HUES64 (cell line): ENCODE measurements at regions not wholly inside any gene's neighbourhood (a gene's known extent, or its start where the extent isn't known, plus 50 kb on each side); places are given as distances from the start of the nearest gene placed in this dataset.
"Not testable (repeated sequence)": the region's sequence is repeated elsewhere in the genome, so short reads cannot be mapped to it uniquely, and the experiment has no call there.

Experiments used
- H3K27ac ChIP-seq: 2 replicates; pipeline ENCODE4 v1.7.0; 2013; ENCODE audit warnings: low read depth, low read length, inconsistent platforms
- H3K27me3 ChIP-seq: 2 replicates; pipeline ENCODE4 v1.6.1; 2013; ENCODE audit warnings: mild to moderate bottlenecking, low read length; ENCODE audit not compliant: insufficient read depth
- H3K36me3 ChIP-seq: 2 replicates; pipeline ENCODE4 v1.6.1; 2013; ENCODE audit warnings: mild to moderate bottlenecking, low read length; ENCODE audit not compliant: insufficient read depth
- H3K4me1 ChIP-seq: 2 replicates; pipeline ENCODE4 v1.6.1; 2013; ENCODE audit warnings: mild to moderate bottlenecking, low read length, moderate library complexity; ENCODE audit not compliant: insufficient read depth
- H3K4me3 ChIP-seq: 2 replicates; pipeline ENCODE4 v1.5.1; 2013; ENCODE audit warnings: mild to moderate bottlenecking, low read length, moderate library complexity
- H3K9ac ChIP-seq: 2 replicates; pipeline ENCODE4 v1.6.1; 2013; ENCODE audit warnings: mild to moderate bottlenecking, low read depth, low read length
- H3K9me3 ChIP-seq: 2 replicates; pipeline ENCODE4 v1.6.1; 2013; ENCODE audit warnings: low read depth, low read length; ENCODE audit not compliant: insufficient read depth
- WGBS: fragments of 150-250, 120-280 bp; methylation state at CpG from one replicate; pipeline ENCODE4 v1.1.7; 2013; ENCODE audit warnings: missing lambda C conversion rate; 5-methylcytosine and 5-hydroxymethylcytosine counted together

GRCh38 chr1:230556453-230556852, 85.8 kb upstream of the COG2 start:
- Histone ChIP-seq H3K4me1 (peaks cover 6% of the 10 kb centered on the region; the same call in 1 of the 2 replicates), H3K27ac (no peak overlapping the region), H3K36me3 (no peaks in the 10 kb centered on the region), H3K4me3 (no peak overlapping the region), H3K9ac (no peak overlapping the region), H3K27me3 (no peaks in the 10 kb centered on the region), H3K9me3 (no peaks in the 10 kb centered on the region)
- 94% methylated on average over 5 of the region's 5 CpGs for WGBS

- WGBS, result 33% methylated on average over 1 of the region's 1 CpG
- H3K4me1 ChIP-seq, result peaks cover 6% of the 10 kb centered on the region; the same call in 1 of the 2 replicates
Measured at GRCh38 chr1:230555814-230556213, 86.5 kb upstream of the COG2 start.

GRCh38 chr1:230552880-230553279, 89.4 kb upstream of the COG2 start:
- H3K9me3 ChIP-seq, result no peaks in the 10 kb centered on the region
- no peaks in the 10 kb centered on the region for H3K36me3 ChIP-seq
- H3K9ac ChIP-seq, result no peak overlapping the region
- H3K4me3 ChIP-seq, result no peak overlapping the region
- WGBS, result 96% methylated on average over 2 of the region's 2 CpGs
- H3K27me3 ChIP-seq, result no peaks in the 10 kb centered on the region; the same call in 1 of the 2 replicates
- peaks cover 6% of the 10 kb centered on the region; the same call in 1 of the 2 replicates for H3K4me1 ChIP-seq
- H3K27ac ChIP-seq, result no peak overlapping the region

More at GRCh38 chr1:230555814-230556213, 86.5 kb upstream of the COG2 start:
- H3K4me3 ChIP-seq, result no peak overlapping the region
- H3K9ac ChIP-seq, result no peak overlapping the region
- no peak overlapping the region for H3K27ac ChIP-seq
- H3K36me3 ChIP-seq, result no peaks in the 10 kb centered on the region
- H3K9me3 ChIP-seq, result no peaks in the 10 kb centered on the region
- no peaks in the 10 kb centered on the region for H3K27me3 ChIP-seq

GRCh38 chr1:230550945-230551344, 91.3 kb upstream of the COG2 start:
- not testable (repeated sequence) for H3K9me3 ChIP-seq, H3K27me3 ChIP-seq, H3K9ac ChIP-seq, H3K27ac ChIP-seq, H3K36me3 ChIP-seq, H3K4me3 ChIP-seq, H3K4me1 ChIP-seq
- 93% methylated on average over 3 of the region's 3 CpGs for WGBS

GRCh38 chr1:230550428-230550827, 91.9 kb upstream of the COG2 start:
- H3K9ac ChIP-seq, result no peak overlapping the region
- H3K4me1 ChIP-seq, result peaks cover 3% of the 10 kb centered on the region; the same call in 1 of the 2 replicates
- H3K36me3 ChIP-seq, result no peaks in the 10 kb centered on the region
- 83% methylated on average over 1 of the region's 1 CpG for WGBS
- no peaks in the 10 kb centered on the region for H3K9me3 ChIP-seq
- no peaks in the 10 kb centered on the region; the same call in 1 of the 2 replicates for H3K27me3 ChIP-seq
- no peak overlapping the region for H3K27ac ChIP-seq
- H3K4me3 ChIP-seq, result no peak overlapping the region

GRCh38 chr1:230549625-230550024, 92.7 kb upstream of the COG2 start:
- Histone ChIP-seq H3K4me3 (no peak overlapping the region), H3K27ac (no peak overlapping the region), H3K4me1 (peaks cover 3% of the 10 kb centered on the region; the same call in 1 of the 2 replicates), H3K27me3 (no peaks in the 10 kb centered on the region; the same call in 1 of the 2 replicates), H3K9me3 (no peaks in the 10 kb centered on the region), H3K36me3 (no peaks in the 10 kb centered on the region), H3K9ac (no peak overlapping the region)
- 100% methylated on average over 1 of the region's 1 CpG for WGBS

GRCh38 chr1:230548997-230549396, 93.3 kb upstream of the COG2 start:
- Histone ChIP-seq H3K4me1 (peaks cover 3% of the 10 kb centered on the region; the same call in 1 of the 2 replicates), H3K27ac (no peak overlapping the region), H3K27me3 (no peaks in the 10 kb centered on the region; the same call in 1 of the 2 replicates), H3K9ac (no peak overlapping the region), H3K4me3 (no peak overlapping the region), H3K9me3 (no peaks in the 10 kb centered on the region), H3K36me3 (no peaks in the 10 kb centered on the region)
- WGBS, result 97% methylated on average over 5 of the region's 5 CpGs

GRCh38 chr1:230548357-230548756, 93.9 kb upstream of the COG2 start:
- Histone ChIP-seq H3K9ac (no peak overlapping the region), H3K4me1 (peaks cover 2% of the 10 kb centered on the region; the same call in 1 of the 2 replicates), H3K36me3 (no peaks in the 10 kb centered on the region), H3K4me3 (no peak overlapping the region), H3K27me3 (no peaks in the 10 kb centered on the region; the same call in 1 of the 2 replicates), H3K9me3 (no peaks in the 10 kb centered on the region), H3K27ac (no peak overlapping the region)
- 80% methylated on average over 2 of the region's 2 CpGs for WGBS

GRCh38 chr1:230545181-230545580, 97.1 kb upstream of the COG2 start:
- 97% methylated on average over 3 of the region's 3 CpGs for WGBS
- H3K4me1 ChIP-seq, result no peaks in the 10 kb centered on the region
- no peaks in the 10 kb centered on the region for H3K36me3 ChIP-seq
- no peaks in the 10 kb centered on the region for H3K9me3 ChIP-seq
- no peak overlapping the region for H3K9ac ChIP-seq
- no peak overlapping the region for H3K27ac ChIP-seq
- H3K27me3 ChIP-seq, result no peaks in the 10 kb centered on the region; the same call in 1 of the 2 replicates
- no peak overlapping the region for H3K4me3 ChIP-seq

GRCh38 chr1:230544758-230545157, 97.5 kb upstream of the COG2 start:
- Histone ChIP-seq H3K9me3 (no peaks in the 10 kb centered on the region), H3K36me3 (no peaks in the 10 kb centered on the region), H3K27me3 (no peaks in the 10 kb centered on the region; the same call in 1 of the 2 replicates), H3K9ac (no peak overlapping the region), H3K4me3 (no peak overlapping the region), H3K27ac (no peak overlapping the region), H3K4me1 (no peaks in the 10 kb centered on the region)

GRCh38 chr1:230543085-230543484, 99.2 kb upstream of the COG2 start:
- no peaks in the 10 kb centered on the region for H3K4me1 ChIP-seq
- H3K36me3 ChIP-seq, result no peaks in the 10 kb centered on the region
- H3K27me3 ChIP-seq, result no peaks in the 10 kb centered on the region
- no peaks in the 10 kb centered on the region for H3K9me3 ChIP-seq
- 96% methylated on average over 2 of the region's 2 CpGs for WGBS
- no peak overlapping the region for H3K27ac ChIP-seq
- no peak overlapping the region for H3K4me3 ChIP-seq
- no peak overlapping the region for H3K9ac ChIP-seq

GRCh38 chr1:230542681-230543080, 99.6 kb upstream of the COG2 start:
- H3K27me3 ChIP-seq, result no peaks in the 10 kb centered on the region
- WGBS, result 93% methylated on average over 2 of the region's 2 CpGs
- H3K36me3 ChIP-seq, result no peaks in the 10 kb centered on the region
- H3K9ac ChIP-seq, result no peak overlapping the region
- H3K9me3 ChIP-seq, result no peaks in the 10 kb centered on the region
- H3K4me3 ChIP-seq, result no peak overlapping the region
- H3K27ac ChIP-seq, result no peak overlapping the region
- H3K4me1 ChIP-seq, result no peaks in the 10 kb centered on the region
